Hepatocyte (in vitro differentiated cells): ENCODE measurements at regions not wholly inside any gene's neighbourhood (a gene's known extent, or its start where the extent isn't known, plus 50 kb on each side); places are given as distances from the start of the nearest gene placed in this dataset.

Experiments
- DNase-seq: peaks from one replicate; pipeline ENCODE4 v3.0.0-alpha.2; 2016; ENCODE audit warnings: low spot score
- H2AFZ ChIP-seq: fragments of 200-600 bp; sonication (generic); 2 replicates; pipeline ENCODE4 v1.6.0; 2016; ENCODE audit warnings: antibody characterized with exemption, mild to moderate bottlenecking
- H3K27ac ChIP-seq: fragments of 200-600 bp; sonication (generic); 2 replicates; pipeline ENCODE4 v1.5.1; 2016; ENCODE audit warnings: mild to moderate bottlenecking
- H3K27me3 ChIP-seq: fragments of 200-600 bp; sonication (generic); 2 replicates; pipeline ENCODE4 v1.6.1; 2016
- H3K36me3 ChIP-seq: fragments of 200-600 bp; sonication (generic); replicated peaks from 2 replicates; pipeline ENCODE4 v1.5.1; 2016; ENCODE audit warnings: low read depth; ENCODE audit not compliant: insufficient read depth
- H3K4me1 ChIP-seq: fragments of 200-600 bp; sonication (generic); 2 replicates; pipeline ENCODE4 v1.5.1; 2016; ENCODE audit warnings: mild to moderate bottlenecking, moderate library complexity; ENCODE audit not compliant: insufficient read depth
- H3K4me2 ChIP-seq: fragments of 200-600 bp; sonication (generic); 2 replicates; pipeline ENCODE4 v1.6.0; 2016
- H3K4me3 ChIP-seq: fragments of 200-600 bp; sonication (generic); 2 replicates; pipeline ENCODE4 v1.5.1; 2016; ENCODE audit warnings: mild to moderate bottlenecking
- H3K79me2 ChIP-seq: fragments of 200-600 bp; sonication (generic); 2 replicates; pipeline ENCODE4 v1.6.0; 2017; ENCODE audit warnings: mild to moderate bottlenecking
- H3K9me2 ChIP-seq: fragments of 200-600 bp; sonication (generic); replicated peaks from 2 replicates; pipeline ENCODE4 v1.6.0; 2017; ENCODE audit warnings: mild to moderate bottlenecking; ENCODE audit not compliant: insufficient read depth
- H3K9me3 ChIP-seq: fragments of 200-600 bp; sonication (generic); 2 replicates; pipeline ENCODE4 v1.5.1; 2016; ENCODE audit warnings: low read depth, mild to moderate bottlenecking
- H4K20me1 ChIP-seq: fragments of 200-600 bp; sonication (generic); 2 replicates; pipeline ENCODE4 v1.6.0; 2016; ENCODE audit warnings: mild to moderate bottlenecking; ENCODE audit not compliant: insufficient read depth, poor library complexity, severe bottlenecking
- EZH2 ChIP-seq: fragments of 200-600 bp; sonication (generic); IDR thresholded peaks from 2 replicates; pipeline ENCODE4 v1.6.1; 2016; ENCODE audit warnings: antibody characterized with exemption, mild to moderate bottlenecking, borderline replicate concordance
- EZH2phosphoT487 ChIP-seq: fragments of 200-600 bp; sonication (generic); IDR thresholded peaks from one replicate; pipeline ENCODE4 v1.6.1; 2018; ENCODE audit warnings: antibody characterized with exemption, mild to moderate bottlenecking, low read depth, moderate library complexity; ENCODE audit not compliant: unreplicated experiment, severe bottlenecking
- WGBS: methylation state at CpG from one replicate; pipeline ENCODE4 v1.1.6; 2016; ENCODE audit warnings: low lambda C conversion rate; ENCODE audit errors: missing lambda C conversion rate; 5-methylcytosine and 5-hydroxymethylcytosine counted together
- TF ChIP-seq, protein P1 (sequence below): fragments of 200-600 bp; sonication (generic); IDR thresholded peaks from 2 replicates; pipeline ENCODE4 v1.5.1; 2016; ENCODE audit warnings: antibody characterized with exemption, mild to moderate bottlenecking; ENCODE audit not compliant: poor library complexity

- no peaks in the 10 kb centered on the region for H3K79me2 ChIP-seq
- WGBS, result 52% methylated on average over 1 of the region's 1 CpG
Observed at GRCh38 chr2:22403748-22404147, 981.2 kb upstream of the KLHL29 start.

GRCh38 chr2:22406625-22407024, 978.4 kb upstream of the KLHL29 start:
- H3K4me2 ChIP-seq, result no peak overlapping the region
- H3K4me1 ChIP-seq, result no peaks in the 10 kb centered on the region
- 76% methylated on average over 2 of the region's 2 CpGs for WGBS
- H3K9me3 ChIP-seq, result no peaks in the 10 kb centered on the region
- no peak for DNase-seq
- H3K27ac ChIP-seq, result no peak overlapping the region
- no peaks in the 10 kb centered on the region for H4K20me1 ChIP-seq
- no peak overlapping the region for H2AFZ ChIP-seq
- no peaks in the 10 kb centered on the region for H3K9me2 ChIP-seq
- no peak for TF ChIP-seq EZH2phosphoT487
- TF ChIP-seq, protein P1, sequence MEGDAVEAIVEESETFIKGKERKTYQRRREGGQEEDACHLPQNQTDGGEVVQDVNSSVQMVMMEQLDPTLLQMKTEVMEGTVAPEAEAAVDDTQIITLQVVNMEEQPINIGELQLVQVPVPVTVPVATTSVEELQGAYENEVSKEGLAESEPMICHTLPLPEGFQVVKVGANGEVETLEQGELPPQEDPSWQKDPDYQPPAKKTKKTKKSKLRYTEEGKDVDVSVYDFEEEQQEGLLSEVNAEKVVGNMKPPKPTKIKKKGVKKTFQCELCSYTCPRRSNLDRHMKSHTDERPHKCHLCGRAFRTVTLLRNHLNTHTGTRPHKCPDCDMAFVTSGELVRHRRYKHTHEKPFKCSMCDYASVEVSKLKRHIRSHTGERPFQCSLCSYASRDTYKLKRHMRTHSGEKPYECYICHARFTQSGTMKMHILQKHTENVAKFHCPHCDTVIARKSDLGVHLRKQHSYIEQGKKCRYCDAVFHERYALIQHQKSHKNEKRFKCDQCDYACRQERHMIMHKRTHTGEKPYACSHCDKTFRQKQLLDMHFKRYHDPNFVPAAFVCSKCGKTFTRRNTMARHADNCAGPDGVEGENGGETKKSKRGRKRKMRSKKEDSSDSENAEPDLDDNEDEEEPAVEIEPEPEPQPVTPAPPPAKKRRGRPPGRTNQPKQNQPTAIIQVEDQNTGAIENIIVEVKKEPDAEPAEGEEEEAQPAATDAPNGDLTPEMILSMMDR, result no peak
- no peak for TF ChIP-seq EZH2
- H3K4me3 ChIP-seq, result no peak overlapping the region
- H3K79me2 ChIP-seq, result no peaks in the 10 kb centered on the region
- no peaks in the 10 kb centered on the region for H3K27me3 ChIP-seq
- no peaks in the 10 kb centered on the region for H3K36me3 ChIP-seq

More at GRCh38 chr2:22403748-22404147, 981.2 kb upstream of the KLHL29 start:
- H3K27ac ChIP-seq, result no peak overlapping the region
- no peak overlapping the region for H3K4me2 ChIP-seq
- H2AFZ ChIP-seq, result no peak overlapping the region
- TF ChIP-seq, protein P1, result no peak
- H3K36me3 ChIP-seq, result no peaks in the 10 kb centered on the region
- no peaks in the 10 kb centered on the region for H4K20me1 ChIP-seq
- H3K9me2 ChIP-seq, result no peaks in the 10 kb centered on the region
- H3K4me1 ChIP-seq, result no peaks in the 10 kb centered on the region
- no peaks in the 10 kb centered on the region for H3K27me3 ChIP-seq
- H3K9me3 ChIP-seq, result no peaks in the 10 kb centered on the region
- no peak for DNase-seq
- no peak overlapping the region for H3K4me3 ChIP-seq

- Histone ChIP-seq H3K79me2 (no peaks in the 10 kb centered on the region), H3K4me2 (no peak overlapping the region), H3K27me3 (no peaks in the 10 kb centered on the region), H4K20me1 (no peaks in the 10 kb centered on the region), H3K36me3 (no peaks in the 10 kb centered on the region), H3K27ac (no peak overlapping the region), H3K4me1 (no peaks in the 10 kb centered on the region), H3K4me3 (no peak overlapping the region), H3K9me3 (no peaks in the 10 kb centered on the region), H3K9me2 (no peaks in the 10 kb centered on the region), H2AFZ (no peak overlapping the region)
- TF ChIP-seq, protein P1, result no peak
- TF ChIP-seq EZH2 (no peak), EZH2phosphoT487 (no peak)
- DNase-seq, result no peak
Observed at GRCh38 chr2:22420076-22420475, 964.9 kb upstream of the KLHL29 start.

DNA sequence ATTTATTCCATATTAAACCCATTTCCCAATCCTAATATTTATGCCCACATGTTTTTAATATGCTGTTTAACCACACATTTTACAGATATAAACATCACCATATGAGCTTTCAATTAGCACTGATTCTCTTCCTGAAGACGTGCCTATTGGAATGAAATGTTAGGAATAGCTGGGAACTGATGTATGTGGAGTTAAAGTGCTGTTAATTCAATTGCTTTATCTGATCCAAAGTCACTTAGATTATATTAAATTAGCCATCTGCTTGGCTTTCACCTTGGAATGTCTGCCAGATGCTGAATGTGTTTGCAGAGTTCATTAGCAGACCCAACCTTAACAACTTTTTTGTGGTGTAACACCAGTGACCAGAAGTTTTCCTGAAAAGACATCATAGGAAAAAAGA, 942.9 kb upstream of the KLHL29 start:
- Histone ChIP-seq H3K4me1 (no peaks in the 10 kb centered on the region), H3K36me3 (no peaks in the 10 kb centered on the region), H3K9me3 (no peaks in the 10 kb centered on the region), H4K20me1 (no peaks in the 10 kb centered on the region), H3K9me2 (no peaks in the 10 kb centered on the region), H3K79me2 (no peaks in the 10 kb centered on the region), H3K4me3 (no peak overlapping the region), H3K4me2 (no peak overlapping the region), H2AFZ (no peak overlapping the region), H3K27me3 (no peaks in the 10 kb centered on the region), H3K27ac (no peak overlapping the region)
- no peak for DNase-seq
- TF ChIP-seq EZH2phosphoT487 (no peak), EZH2 (no peak)
- TF ChIP-seq, protein P1, result no peak
- 31% methylated on average over 1 of the region's 1 CpG for WGBS
